ENCODE measurements at regions not wholly inside any gene's neighbourhood (a gene's known extent, or its start where the extent isn't known, plus 50 kb on each side); places are given as distances from the start of the nearest gene placed in this dataset.

DNA sequence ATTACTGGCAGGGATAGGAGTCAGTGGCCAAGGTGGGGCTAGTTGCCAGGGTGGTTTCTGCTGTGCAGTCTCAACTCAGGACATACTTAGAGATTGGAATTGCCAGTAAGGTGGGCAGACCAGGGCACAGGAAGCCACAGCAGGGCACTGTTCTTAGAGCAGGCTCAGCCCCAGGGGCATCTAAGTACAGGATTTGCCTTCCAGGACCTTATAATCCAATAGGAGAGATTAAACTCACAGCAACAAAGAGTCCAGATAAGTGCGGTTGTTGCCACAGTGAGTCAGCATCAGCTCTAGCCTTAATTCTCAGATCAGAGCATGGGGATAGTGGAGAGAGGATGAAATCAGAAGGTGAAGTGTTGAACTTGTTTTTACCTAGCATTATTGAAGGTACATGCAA lies 265.8 kb upstream of the TRPC7 start:
- TF ChIP-seq POLR2A (IDR thresholded peaks at IDR 0.05) (no peak), EP300 (IDR thresholded peaks at IDR 0.05) (no peak)
- TF ChIP-seq, protein P1, sequence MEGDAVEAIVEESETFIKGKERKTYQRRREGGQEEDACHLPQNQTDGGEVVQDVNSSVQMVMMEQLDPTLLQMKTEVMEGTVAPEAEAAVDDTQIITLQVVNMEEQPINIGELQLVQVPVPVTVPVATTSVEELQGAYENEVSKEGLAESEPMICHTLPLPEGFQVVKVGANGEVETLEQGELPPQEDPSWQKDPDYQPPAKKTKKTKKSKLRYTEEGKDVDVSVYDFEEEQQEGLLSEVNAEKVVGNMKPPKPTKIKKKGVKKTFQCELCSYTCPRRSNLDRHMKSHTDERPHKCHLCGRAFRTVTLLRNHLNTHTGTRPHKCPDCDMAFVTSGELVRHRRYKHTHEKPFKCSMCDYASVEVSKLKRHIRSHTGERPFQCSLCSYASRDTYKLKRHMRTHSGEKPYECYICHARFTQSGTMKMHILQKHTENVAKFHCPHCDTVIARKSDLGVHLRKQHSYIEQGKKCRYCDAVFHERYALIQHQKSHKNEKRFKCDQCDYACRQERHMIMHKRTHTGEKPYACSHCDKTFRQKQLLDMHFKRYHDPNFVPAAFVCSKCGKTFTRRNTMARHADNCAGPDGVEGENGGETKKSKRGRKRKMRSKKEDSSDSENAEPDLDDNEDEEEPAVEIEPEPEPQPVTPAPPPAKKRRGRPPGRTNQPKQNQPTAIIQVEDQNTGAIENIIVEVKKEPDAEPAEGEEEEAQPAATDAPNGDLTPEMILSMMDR (IDR thresholded peaks at IDR 0.05), result no peak

Data from tibial nerve (tissue), 4 donors.